HG03045 (cell line): ENCODE measurements at regions not wholly inside any gene's neighbourhood (a gene's known extent, or its start where the extent isn't known, plus 50 kb on each side); places are given as distances from the start of the nearest gene placed in this dataset.
"Not testable (repeated sequence)": the region's sequence is repeated elsewhere in the genome, so short reads cannot be mapped to it uniquely, and the experiment has no call there.

Experiments used
- ATAC-seq: cut with Tn5 transposase; IDR thresholded peaks from one replicate; pipeline ENCODE4 v1.9.1; 2021; ENCODE audit warnings: mild to moderate bottlenecking, moderate library complexity; ENCODE audit not compliant: unreplicated experiment

DNA sequence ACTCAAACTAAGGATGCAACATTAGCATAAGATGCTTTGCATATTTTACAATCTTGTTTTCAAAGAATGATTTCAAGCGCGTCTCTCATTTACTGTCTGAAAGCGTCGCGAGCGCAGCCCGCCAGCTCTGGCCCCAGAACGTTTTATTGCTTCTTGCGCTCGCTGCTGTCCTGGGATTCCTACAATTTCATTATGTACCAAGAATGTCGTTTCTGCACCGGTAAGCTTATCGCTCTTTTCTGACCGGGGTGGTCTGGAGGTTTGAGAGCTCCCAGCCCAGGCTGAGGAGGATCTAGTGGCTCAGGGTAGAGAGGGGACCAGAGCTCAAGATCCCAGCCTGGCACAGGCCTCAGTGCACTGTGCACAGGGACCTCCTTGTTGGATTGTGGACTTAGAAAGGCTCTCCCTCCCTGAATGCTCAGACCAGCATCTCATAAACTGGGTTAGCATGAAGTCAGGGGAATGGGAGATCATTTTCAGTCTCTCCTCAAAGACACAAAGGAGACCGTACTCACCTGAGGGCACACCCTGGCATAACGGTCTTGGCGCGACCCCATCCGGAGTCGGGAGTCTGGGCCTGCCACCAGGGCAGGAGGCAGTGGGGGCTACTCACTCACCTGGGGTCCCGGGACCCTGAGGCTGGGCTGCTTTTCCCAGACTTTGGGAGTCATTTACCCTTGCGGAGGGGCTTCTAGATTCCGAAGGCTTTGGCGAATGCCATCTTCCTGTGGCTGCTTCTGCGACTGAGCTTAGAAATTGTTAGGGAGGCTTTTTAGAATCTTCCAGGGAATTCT lies 817.4 kb downstream of the BRD1 start:
- ATAC-seq, result no peak

DNA sequence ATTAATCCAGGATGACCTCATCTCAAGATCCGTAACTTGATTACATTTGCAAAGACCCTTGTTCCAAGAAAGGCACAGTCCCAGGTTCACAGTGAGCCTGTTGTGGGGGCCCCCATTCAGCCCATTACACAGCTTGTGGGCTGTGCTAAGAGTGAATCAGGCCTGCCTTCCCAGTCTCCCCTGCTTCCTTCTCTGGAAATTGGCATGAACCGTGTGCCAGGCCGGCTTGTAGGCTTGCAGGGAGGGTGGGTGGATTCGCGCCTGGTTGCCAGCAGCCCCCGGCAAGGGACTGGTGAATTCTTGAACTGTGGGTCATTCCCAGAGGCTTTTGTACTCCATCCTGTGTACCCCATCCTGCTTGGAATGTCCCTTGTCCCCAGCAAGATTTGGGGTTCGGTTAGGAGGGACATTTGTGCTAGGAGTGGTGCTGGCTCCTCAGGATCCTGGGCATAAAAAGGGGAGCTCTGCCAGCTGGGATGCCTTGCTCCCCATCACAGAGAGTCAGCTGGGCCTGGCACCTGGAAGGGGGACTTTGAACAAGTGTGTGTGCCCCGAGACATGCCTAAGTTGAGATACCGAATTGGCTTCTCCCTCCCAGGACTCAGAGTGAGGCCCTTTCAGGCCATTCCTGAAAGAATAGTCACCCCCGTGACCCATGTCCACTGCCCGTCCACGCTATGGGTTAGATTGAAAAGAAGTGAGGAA lies 818.2 kb downstream of the BRD1 start:
- ATAC-seq, result no peak

GRCh38 chr22:49008682-49009235 lies 818.9 kb downstream of the BRD1 start:
- no peak for ATAC-seq

GRCh38 chr22:49007013-49007653 lies 820.5 kb downstream of the BRD1 start:
- no peak for ATAC-seq

GRCh38 chr22:49006207-49007012 lies 821.3 kb downstream of the BRD1 start:
- no peak for ATAC-seq

DNA sequence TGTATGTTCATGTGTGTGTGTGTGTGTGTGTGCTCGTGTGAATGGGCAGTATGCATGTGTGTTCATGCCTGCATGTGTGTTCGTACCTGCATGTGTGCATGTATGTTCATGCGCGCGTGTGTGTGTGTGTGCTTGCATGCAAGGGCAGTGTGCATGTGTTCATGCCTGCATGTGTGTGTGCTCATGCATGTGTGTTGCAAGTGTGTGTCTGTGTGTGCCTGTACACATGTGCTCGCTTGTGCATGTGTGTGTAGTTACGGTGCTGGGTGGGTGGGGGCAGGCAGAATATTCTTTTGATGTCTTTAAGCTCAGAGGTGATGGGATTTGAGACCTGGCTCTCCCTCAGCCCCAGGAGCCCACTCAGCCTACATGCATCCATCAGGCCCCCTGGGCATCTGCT lies 822.1 kb downstream of the BRD1 start:
- ATAC-seq, result no peak

GRCh38 chr22:49004484-49005399 lies 822.9 kb downstream of the BRD1 start:
- no peak for ATAC-seq

- not testable (repeated sequence) for ATAC-seq
Measured at GRCh38 chr22:48997605-48998004, 830.1 kb downstream of the BRD1 start.

GRCh38 chr22:48993655-48994054 lies 834.0 kb downstream of the BRD1 start:
- no peak for ATAC-seq

DNA sequence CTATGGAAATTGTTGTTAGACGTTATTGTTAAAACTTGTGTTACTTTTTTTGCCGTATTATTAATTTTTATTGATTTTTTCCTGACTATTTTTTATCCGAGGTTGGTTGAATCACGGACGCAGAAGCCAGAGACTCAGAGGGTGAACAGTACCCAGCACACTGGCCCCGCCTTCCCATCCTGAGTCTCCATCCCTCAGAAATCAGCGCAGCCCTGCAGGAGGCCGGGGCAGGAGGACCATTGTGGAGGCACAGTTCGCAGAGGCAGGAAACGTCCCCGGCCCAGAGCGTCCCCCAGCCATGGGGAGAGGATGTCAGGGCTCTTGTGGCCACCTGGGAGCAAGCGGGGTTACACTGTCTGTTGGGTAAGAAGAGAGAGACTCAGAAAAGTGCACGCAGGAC lies 843.0 kb downstream of the BRD1 start:
- no peak for ATAC-seq

DNA sequence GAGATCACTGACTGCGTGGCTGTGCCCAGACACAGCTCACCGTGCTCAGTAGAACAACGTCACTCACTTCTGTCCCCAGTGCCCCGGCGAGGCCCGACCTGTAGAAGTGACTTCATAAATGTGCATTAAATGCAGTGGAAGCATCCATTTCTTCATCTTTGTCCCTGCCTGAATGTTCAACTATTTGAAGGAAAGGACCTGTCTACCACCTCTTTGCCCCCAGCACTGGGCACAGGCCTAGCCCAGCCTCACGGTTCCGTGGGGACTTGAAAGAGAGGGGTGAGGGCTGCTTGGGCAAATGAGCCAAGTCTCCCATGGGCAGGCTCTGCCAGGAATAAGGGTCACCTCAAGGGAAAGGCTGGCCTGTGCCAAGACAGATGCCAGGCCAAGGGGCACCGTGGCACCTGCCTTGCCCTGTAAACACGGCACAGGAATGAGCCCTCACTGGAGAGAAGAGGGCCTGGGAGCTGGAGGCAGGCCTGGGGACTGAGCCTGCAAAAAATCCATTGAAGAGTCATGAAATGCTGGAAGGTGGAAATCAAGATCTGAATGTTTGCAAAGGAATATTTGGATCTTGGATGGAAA lies 845.3 kb downstream of the BRD1 start:
- no peak for ATAC-seq

DNA sequence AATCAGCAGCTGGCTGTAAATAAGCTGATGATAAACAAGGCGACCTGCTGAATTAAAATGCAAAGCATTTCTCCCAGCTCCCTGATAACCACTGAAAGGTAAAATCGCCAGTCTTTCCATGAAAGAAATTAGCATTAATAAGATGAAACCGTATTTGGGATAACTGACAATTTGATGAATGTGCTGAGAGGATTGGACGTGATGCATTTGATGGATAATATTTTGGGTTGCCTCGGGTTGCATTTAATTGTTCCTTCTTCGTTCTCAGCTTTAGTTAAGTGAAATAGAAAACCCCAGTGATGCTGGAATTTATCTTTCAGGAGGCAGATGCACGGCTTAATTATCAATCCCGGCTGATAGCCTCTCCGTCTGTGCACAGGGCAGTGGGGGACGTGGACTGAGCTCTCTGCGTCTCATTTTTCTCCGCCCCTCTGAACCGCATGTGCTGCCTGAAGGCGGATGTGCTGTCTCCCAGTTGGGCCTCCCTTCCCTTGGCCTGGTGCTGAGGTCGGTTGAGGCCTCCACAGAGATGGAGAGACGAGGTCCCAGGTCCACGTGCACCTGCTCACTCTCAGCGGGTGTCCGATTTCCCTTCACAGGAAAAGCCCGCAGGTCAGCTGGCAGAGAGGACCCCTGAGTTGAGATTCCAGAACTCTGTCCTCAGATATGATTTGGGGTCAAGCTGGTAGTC lies 846.2 kb downstream of the BRD1 start:
- ATAC-seq, result no peak

DNA sequence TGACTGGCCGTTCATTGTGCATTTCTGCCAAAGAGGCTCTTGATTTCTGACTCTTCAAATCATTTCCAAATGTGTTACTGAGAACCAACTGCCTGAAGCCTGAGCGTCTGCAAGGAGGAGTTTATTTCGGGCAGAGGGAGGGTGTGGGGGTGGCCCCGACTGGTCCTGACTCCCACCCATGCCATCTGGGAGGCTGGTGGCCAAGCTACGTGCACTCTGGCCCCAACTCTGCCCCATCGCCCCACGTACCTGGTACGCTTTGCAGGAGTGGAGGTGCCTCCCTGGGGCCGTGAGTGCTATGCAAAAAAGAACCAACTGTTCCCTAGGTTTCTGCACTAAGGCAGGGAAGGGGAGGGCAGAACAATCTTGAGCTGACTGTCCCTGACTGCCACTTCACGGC lies 846.8 kb downstream of the BRD1 start:
- ATAC-seq, result no peak

DNA sequence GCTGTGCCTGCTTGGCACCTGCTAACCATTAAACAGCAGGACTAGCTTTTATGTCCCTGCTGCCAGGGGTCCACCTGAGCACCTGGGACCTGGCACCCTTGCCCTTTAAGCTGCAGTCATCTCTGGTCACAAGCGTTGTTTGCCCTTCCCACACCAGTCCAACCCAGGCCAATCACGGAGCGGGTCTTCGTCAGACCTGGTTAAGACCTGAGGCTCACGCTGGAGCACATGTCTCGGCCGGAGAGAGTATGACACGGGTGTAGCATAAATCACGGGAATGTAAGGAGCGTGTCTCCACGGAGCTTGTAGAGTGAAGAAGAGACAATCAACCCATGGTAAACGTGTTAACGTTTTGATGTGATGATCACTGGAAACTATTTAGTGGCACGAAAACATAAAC lies 847.3 kb downstream of the BRD1 start:
- no peak for ATAC-seq

DNA sequence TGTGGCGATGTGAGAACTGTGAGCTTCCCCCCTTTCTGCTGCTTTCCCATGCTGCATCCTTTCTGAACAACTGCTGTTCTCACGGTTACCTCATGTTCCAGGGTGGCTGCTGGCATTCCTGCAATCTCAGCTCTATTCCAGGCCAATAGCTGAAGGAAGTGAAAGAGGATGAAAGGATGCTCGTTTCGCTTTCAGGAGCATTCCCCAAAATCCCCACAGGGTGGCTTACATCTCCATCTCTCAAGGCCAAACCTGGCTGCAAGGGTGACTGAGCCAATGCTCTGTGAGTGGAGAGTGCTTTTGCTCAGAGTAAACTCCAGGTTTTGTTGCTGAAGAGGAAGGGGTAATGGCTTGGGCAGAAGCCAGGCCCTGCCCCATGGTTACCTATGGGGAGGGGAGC lies 848.2 kb downstream of the BRD1 start:
- no peak for ATAC-seq

DNA sequence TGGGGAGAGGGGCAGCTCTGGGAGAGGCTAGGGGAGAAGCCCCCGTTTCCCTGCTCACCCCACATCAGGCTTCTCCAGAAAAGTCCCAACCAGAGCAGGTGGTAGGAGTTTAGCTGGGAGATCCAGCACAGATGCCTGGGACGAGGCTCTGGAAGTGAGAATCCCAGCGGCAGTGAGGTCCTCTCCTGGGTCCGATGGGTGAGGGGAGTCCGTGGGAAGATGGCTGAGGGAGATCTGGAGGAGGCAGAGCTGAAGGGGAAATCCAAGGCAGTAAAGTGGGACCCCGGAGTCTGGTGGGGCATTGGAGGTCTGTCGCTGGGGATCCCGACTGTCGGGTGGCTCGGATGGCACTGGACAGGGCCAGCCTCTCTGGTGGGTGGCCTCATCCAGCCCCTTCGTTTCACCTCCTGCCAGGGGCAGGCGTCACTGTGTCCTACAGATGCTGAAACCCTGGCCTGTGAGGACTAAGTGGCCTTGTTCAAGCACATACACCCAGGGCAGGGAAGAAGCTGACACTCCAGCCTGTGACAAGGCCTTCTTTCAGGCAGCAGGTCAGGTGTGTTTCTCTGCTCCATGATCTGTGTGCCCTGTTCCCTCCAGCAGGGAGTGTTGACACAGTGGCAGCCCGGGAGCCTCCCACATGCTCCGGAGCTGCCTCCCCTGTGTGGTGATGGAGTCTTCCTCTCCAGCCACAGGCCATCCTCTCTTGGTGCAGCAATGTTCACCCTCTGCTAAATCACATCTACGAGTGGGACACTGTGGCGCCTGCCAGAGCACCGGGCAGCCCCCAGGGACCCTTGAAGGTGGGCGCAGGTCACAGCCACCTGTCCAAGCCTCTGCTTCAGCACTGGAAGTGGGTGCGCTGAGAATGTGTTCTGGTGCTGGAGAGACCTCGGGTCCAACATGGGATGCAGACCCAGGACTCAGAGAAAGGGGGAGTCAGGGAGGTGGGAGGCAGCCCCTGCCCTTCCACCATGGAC lies 850.8 kb downstream of the BRD1 start:
- ATAC-seq, result no peak

DNA sequence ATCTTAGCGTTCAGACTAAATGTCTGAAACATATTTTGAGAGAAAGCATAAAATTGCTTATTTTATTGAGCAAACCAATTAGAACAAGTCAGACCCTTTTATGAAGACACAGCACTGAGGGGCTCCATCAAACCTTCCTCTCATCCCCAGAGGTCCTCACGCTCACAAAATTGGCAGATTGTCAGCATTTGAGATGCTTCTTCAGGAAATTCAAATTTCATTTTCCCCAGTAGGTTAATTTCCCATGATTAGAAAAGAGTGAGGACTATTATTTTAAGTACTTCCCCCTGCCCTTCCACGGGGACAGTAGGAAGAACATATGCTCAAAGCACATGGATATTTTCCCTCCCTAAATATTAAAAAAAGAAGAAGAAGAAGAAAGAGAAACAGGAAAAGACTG lies 851.8 kb downstream of the BRD1 start:
- no peak for ATAC-seq

DNA sequence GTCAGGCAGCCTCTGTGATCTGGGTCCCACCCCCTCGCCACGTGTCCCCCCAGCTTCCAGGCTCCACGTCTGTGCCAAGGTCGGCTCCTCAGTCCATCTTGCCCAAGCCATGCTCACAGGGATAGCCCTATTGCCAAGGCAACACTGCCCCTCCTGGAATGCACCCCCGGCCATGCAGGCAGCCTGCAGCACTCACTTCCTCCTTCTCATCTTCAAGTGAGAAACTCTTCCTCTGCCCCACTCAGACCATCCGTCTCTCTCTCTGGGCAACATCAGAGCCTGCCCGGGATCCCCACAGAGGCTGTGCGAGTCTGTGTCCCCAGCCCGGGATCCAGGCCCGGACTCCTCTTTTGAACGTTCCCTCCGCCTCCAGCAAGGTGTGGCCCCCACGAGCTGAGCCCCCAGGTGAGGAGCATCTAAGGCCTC lies 852.3 kb downstream of the BRD1 start:
- no peak for ATAC-seq
